Gastroesophageal sphincter (tissue), 4 donors: ENCODE measurements at regions not wholly inside any gene's neighbourhood (a gene's known extent, or its start where the extent isn't known, plus 50 kb on each side); places are given as distances from the start of the nearest gene placed in this dataset.
"Not testable (repeated sequence)": the region's sequence is repeated elsewhere in the genome, so short reads cannot be mapped to it uniquely, and the experiment has no call there.

Source experiments
- ATAC-seq: fragments of 150-250 bp; one replicate; pipeline ENCODE4 v1.9.1; 2016; ENCODE audit warnings: mild to moderate bottlenecking, moderate library complexity
- H3K27ac ChIP-seq, 4 donors: fragments of 200-600 bp; sonication (generic) in 3 of 4; 1 replicate in 3 of 4; 2 replicates in 1 of 4; pipeline ENCODE4 v1.5.1; 2016 to 2019
- H3K27me3 ChIP-seq: fragments of 200-600 bp; sonication (generic); one replicate; pipeline ENCODE4 v1.5.1; 2019
- H3K36me3 ChIP-seq, 2 donors: fragments of 200-600 bp; sonication (generic); one replicate each; pipeline ENCODE4 v1.5.1; 2019; ENCODE audit warnings: control low read depth in 1 of 2
- H3K4me1 ChIP-seq, 3 donors: fragments of 200-600 bp; sonication (generic); 1 replicate in 2 of 3; 2 replicates in 1 of 3; pipeline ENCODE4 v1.5.1; 2016 to 2019; ENCODE audit warnings: control low read depth in 2 of 3
- H3K4me3 ChIP-seq, 2 donors: fragments of 200-600 bp; sonication (generic); one replicate each; pipeline ENCODE4 v1.5.1; 2019; ENCODE audit warnings: mild to moderate bottlenecking in 1 of 2, moderate library complexity in 1 of 2
- H3K9me3 ChIP-seq, 3 donors: fragments of 200-600 bp; sonication (generic); one replicate each; pipeline ENCODE4 v1.5.1; 2017 to 2019; ENCODE audit warnings: control low read depth in 2 of 3
- CTCF ChIP-seq, 4 experiments: fragments of 200-600 bp in 2 of 4; fragments of 450-650 bp in 2 of 4; sonication (generic) in 1 of 4; IDR thresholded peaks; one replicate each; pipeline ENCODE4 v1.5.1; 2017 to 2019; ENCODE audit warnings: antibody characterized with exemption in 4 of 4, mild to moderate bottlenecking in 2 of 4, moderate library complexity in 2 of 4
- EP300 ChIP-seq: sonication (generic); formaldehyde crosslinking; IDR thresholded peaks from one replicate; pipeline ENCODE4 v1.6.1; 2017; ENCODE audit warnings: antibody characterized with exemption, mild to moderate bottlenecking
- POLR2A ChIP-seq, 2 donors: fragments of 450-650 bp; IDR thresholded peaks; one replicate each; pipeline ENCODE4 v1.6.1; 2017; ENCODE audit warnings: antibody characterized with exemption in 2 of 2, mild to moderate bottlenecking in 2 of 2, moderate library complexity in 1 of 2
- POLR2AphosphoS5 ChIP-seq: sonication (generic); formaldehyde crosslinking; IDR thresholded peaks from one replicate; pipeline ENCODE4 v1.6.1; 2017; ENCODE audit warnings: antibody characterized with exemption
- WGBS, 2 donors: methylation state at CpG; one replicate each; pipeline ENCODE4 v1.1.5; 2018; ENCODE audit warnings: low coverage in 1 of 2; 5-methylcytosine and 5-hydroxymethylcytosine counted together

- not testable (repeated sequence) for H3K4me3 ChIP-seq, H3K27ac ChIP-seq, H3K36me3 ChIP-seq, H3K27me3 ChIP-seq, ATAC-seq, H3K4me1 ChIP-seq
- H3K9me3 ChIP-seq = peaks cover 0 to 45% (median 0%) of the 10 kb centered on the region in 3 donors
Measured at GRCh38 chr20:18876394-18876793, 62.8 kb downstream of the SCP2D1 start.

GRCh38 chr20:18879262-18879661 is 65.7 kb downstream of the SCP2D1 start:
- WGBS, 2 donors = 70% methylated on average over 2 of the region's 2 CpGs; no CpG with 5 or more reads in 1 of the 2 donors
- no peak for TF ChIP-seq CTCF (IDR thresholded peaks at IDR 0.05)
- Histone ChIP-seq H3K27me3 (no peaks in the 10 kb centered on the region), H3K36me3 (no peaks in the 10 kb centered on the region), H3K9me3 (peaks cover 0 to 30% (median 0%) of the 10 kb centered on the region in 3 donors), H3K4me3 (no peak overlapping the region), H3K27ac (no peak overlapping the region), H3K4me1 (no peaks in the 10 kb centered on the region)
- no peak for ATAC-seq

DNA sequence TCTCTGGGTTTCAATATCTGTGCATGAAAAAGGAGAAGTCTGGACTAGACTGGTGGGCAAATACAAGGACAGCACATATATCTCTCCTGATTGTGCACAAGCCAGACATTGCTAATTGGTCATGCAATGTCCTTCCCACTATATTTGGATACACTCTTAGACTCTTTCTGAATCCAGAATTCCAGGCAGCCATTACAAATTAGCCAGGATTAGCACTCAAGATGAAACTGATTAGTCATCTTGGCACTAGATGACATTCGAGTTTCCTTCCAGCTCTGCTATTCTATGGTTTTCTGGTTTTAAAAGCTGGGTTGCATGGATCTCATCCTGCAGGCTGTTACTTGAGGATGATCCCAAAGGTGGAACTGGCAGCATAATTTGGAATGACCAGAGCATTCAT is 73.2 kb downstream of the SCP2D1 start:
- Histone ChIP-seq H3K36me3 (no peaks in the 10 kb centered on the region), H3K4me3 (no peak overlapping the region), H3K27me3 (no peaks in the 10 kb centered on the region), H3K4me1 (no peaks in the 10 kb centered on the region), H3K27ac (no peak overlapping the region), H3K9me3 (peaks cover 0 to 7% (median 0%) of the 10 kb centered on the region in 3 donors)
- WGBS, 2 donors = 23% methylated on average over 1 of the region's 1 CpG; no CpG with 5 or more reads in 1 of the 2 donors
- no peak for TF ChIP-seq POLR2A (IDR thresholded peaks at IDR 0.05)
- TF ChIP-seq POLR2AphosphoS5 = no peak
- no peak for ATAC-seq

DNA sequence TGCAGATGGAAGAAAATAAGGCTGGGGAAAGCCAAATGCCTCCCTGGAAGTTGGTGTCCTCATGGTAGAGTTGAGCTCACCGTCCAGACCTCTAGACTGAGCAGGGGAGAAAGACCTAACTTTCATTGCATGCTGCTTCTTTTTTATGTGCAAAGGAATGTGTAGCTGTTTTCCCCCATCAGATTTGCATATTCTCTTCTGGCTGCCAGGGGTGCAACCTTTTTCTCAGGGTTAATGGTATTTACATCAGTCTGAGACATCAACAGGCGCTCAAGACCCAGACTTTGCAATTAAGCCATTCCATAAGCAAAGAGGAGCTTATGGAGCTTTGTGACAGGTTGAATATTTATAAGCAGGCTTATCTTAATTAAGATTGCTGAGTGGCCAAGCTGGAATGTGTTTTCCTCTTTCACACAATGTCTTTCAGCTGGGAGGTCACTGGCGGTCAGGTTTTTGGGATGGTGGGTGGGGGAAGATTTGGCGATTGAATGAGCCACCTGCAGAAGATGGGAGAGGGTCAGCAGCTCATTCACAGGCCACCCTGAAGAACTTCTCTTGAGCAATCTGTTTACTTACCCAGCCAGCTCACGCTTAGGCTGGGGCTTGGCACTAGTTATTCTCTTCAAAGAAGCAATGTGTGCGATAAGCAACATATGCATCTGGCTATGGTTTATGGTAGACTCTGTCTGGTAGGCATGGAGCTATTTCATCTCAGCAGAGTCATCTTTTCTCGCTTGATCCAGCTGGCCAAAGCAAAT is 88.6 kb downstream of the SCP2D1 start:
- Histone ChIP-seq H3K36me3 (no peaks in the 10 kb centered on the region), H3K27me3 (no peaks in the 10 kb centered on the region), H3K4me1 (no peaks in the 10 kb centered on the region), H3K27ac (no peak overlapping the region), H3K4me3 (no peak overlapping the region), H3K9me3 (no peaks in the 10 kb centered on the region)
- ATAC-seq = no peak
- TF ChIP-seq CTCF (IDR thresholded peaks at IDR 0.05) (no peak), EP300 (no peak), POLR2AphosphoS5 (no peak), POLR2A (IDR thresholded peaks at IDR 0.05) (no peak)
- WGBS, 2 donors = 76 to 78% methylated on average over 5 to 7 of the region's 7 CpGs

DNA sequence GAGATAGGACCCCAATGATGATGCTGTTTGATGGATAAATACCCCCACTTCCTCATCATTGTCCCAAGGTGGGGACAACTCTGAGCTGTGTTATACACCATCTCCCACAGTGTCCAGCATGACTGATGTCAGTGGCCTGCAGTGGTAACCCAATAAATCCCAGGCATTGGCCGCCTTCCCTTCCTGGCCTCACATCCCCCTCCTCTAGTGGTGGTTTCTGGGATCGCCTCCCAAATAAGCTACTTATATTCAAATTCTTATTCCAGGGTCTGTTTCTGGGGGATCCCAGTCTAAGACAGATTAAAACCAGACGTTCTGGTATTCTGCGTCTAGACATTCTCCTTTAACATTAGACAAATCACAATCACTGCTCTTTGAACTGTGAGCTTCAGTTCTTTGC is 90.6 kb downstream of the SCP2D1 start:
- no peak for TF ChIP-seq EP300
- TF ChIP-seq POLR2AphosphoS5 = no peak
- no peak for TF ChIP-seq POLR2A (IDR thresholded peaks at IDR 0.05)
- TF ChIP-seq CTCF (IDR thresholded peaks at IDR 0.05) = no peak
- Histone ChIP-seq H3K36me3 (no peaks in the 10 kb centered on the region), H3K27me3 (no peaks in the 10 kb centered on the region), H3K4me1 (no peaks in the 10 kb centered on the region), H3K4me3 (no peak overlapping the region), H3K27ac (no peak overlapping the region), H3K9me3 (no peaks in the 10 kb centered on the region)
- WGBS, 2 donors = 20 to 42% methylated on average over 2 to 4 of the region's 4 CpGs
- ATAC-seq = no peak

- no peak for ATAC-seq
- Histone ChIP-seq H3K27me3 (no peaks in the 10 kb centered on the region), H3K27ac (no peak overlapping the region), H3K36me3 (no peaks in the 10 kb centered on the region), H3K9me3 (no peaks in the 10 kb centered on the region), H3K4me1 (no peaks in the 10 kb centered on the region), H3K4me3 (no peak overlapping the region)
- peak in 2 of 4 experiments; percentile 34 to 35 for TF ChIP-seq CTCF (IDR thresholded peaks at IDR 0.05)
- TF ChIP-seq EP300 = no peak
- WGBS, 2 donors = 51 to 83% methylated on average over 2 to 4 of the region's 5 CpGs
Measured at GRCh38 chr20:18904624-18905023, 91.0 kb downstream of the SCP2D1 start.
